Gastrocnemius medialis (tissue), 4 donors: ENCODE measurements at regions not wholly inside any gene's neighbourhood (a gene's known extent, or its start where the extent isn't known, plus 50 kb on each side); places are given as distances from the start of the nearest gene placed in this dataset.

Source experiments
- CTCF ChIP-seq, 5 experiments: fragments of 450-650 bp in 3 of 5; fragments of 200-600 bp in 2 of 5; sonication (generic) in 2 of 5; IDR thresholded peaks in 4 of 5; conservative IDR thresholded peaks in 1 of 5; 1 replicate in 4 of 5; 2 replicates in 1 of 5; pipeline ENCODE4 v1.5.1; 2016 to 2019; ENCODE audit warnings: antibody characterized with exemption in 5 of 5, mild to moderate bottlenecking in 3 of 5, moderate library complexity in 3 of 5
- POLR2A ChIP-seq, 2 donors: fragments of 450-650 bp; IDR thresholded peaks; one replicate each; pipeline ENCODE4 v1.6.1; 2017; ENCODE audit warnings: antibody characterized with exemption in 2 of 2, mild to moderate bottlenecking in 2 of 2, moderate library complexity in 2 of 2

GRCh38 chr10:37490266-37490665, 364.9 kb downstream of the ANKRD30A start:
- TF ChIP-seq CTCF (IDR thresholded peaks at IDR 0.05 in 4 of 5, conservative IDR thresholded peaks at IDR 0.05 in 1 of 5) (no peak), POLR2A (IDR thresholded peaks at IDR 0.05) (no peak)
